HCT116 (cell line): ENCODE measurements at regions not wholly inside any gene's neighbourhood (a gene's known extent, or its start where the extent isn't known, plus 50 kb on each side); places are given as distances from the start of the nearest gene placed in this dataset.

ENCODE experiments used
- ATAC-seq: fragments of 200-7000 bp; cut with Tn5 transposase; 2 replicates; pipeline ENCODE4 v1.9.1; 2020; ENCODE audit warnings: mild to moderate bottlenecking, moderate library complexity
- BruUV-seq: library from RNA; stranded (reverse); fragments of 400-500 nt; replicated peaks from 2 replicates; lab custom pipeline; 2021; lab: Mats Ljungman, UMichigan
- CTCF ChIA-PET: fragments of 300-600 bp; sonication (Branson Sonifier 250); formaldehyde crosslinking; loops from one replicate; lab custom pipeline; 2021; ENCODE audit warnings: antibody characterized with exemption; lab: Charles Lee
- POLR2A ChIA-PET: fragments of 300-600, 350-600 bp; sonication (Branson Sonifier 250); formaldehyde crosslinking; loops from one replicate; lab custom pipeline; 2021; ENCODE audit warnings: antibody characterized with exemption; lab: Charles Lee
- RAD21 ChIA-PET, 2 experiments: fragments of 300-600 bp; sonication (Branson Sonifier 250); formaldehyde crosslinking; loops; one replicate each; lab custom pipeline; 2023; ENCODE audit warnings: low total read pairs in 2 of 2; ENCODE audit not compliant: uncharacterized antibody in 2 of 2, unreplicated experiment in 2 of 2, low non-redundant PET in 1 of 2; lab: Charles Lee
- DNase-seq: peaks from one replicate; pipeline ENCODE4 v3.0.0-alpha.2; 2010; ENCODE audit warnings: low read depth, low spot score
- H2AFZ ChIP-seq: fragments of 200-600 bp; shearing (Covaris generic), sonication (generic); 2 replicates; pipeline ENCODE4 v1.6.1; 2017; ENCODE audit warnings: low read depth, mixed run types, mixed read lengths, antibody characterized with exemption, low read length; ENCODE audit not compliant: poor library complexity, severe bottlenecking
- H3K27ac ChIP-seq: 2 replicates; pipeline ENCODE4 v1.5.1; 2012; ENCODE audit warnings: low read depth, low read length
- H3K27me3 ChIP-seq: fragments of 200-600 bp; sonication (generic); 2 replicates; pipeline ENCODE4 v1.6.1; 2016; ENCODE audit warnings: mixed run types, low read length, mixed read lengths; ENCODE audit not compliant: insufficient read depth
- H3K36me3 ChIP-seq, 2 experiments: fragments of 200-500 bp in 1 of 2; fragments of 200-600 bp in 1 of 2; sonication (Bioruptor generic) in 1 of 2; sonication (generic) in 1 of 2; 2 replicates each; pipeline versions ENCODE4 v1.5.1 to v1.6.1; 2014 to 2016; ENCODE audit warnings: low read length in 2 of 2, inconsistent platforms in 1 of 2, mixed read lengths in 1 of 2, mixed run types in 1 of 2; ENCODE audit not compliant: insufficient read depth in 2 of 2, control insufficient read depth in 1 of 2
- H3K4me1 ChIP-seq, 2 experiments: fragments of 200-600 bp in 1 of 2; sonication (generic) in 1 of 2; 2 replicates each; pipeline versions ENCODE4 v1.5.1 to v1.6.1; 2012 to 2017; ENCODE audit warnings: low read length in 2 of 2, inconsistent platforms in 1 of 2, mild to moderate bottlenecking in 1 of 2, mixed read lengths in 1 of 2, mixed run types in 1 of 2, moderate library complexity in 1 of 2; ENCODE audit not compliant: insufficient read depth in 2 of 2, control insufficient read depth in 1 of 2
- H3K4me2 ChIP-seq: fragments of 200-600 bp; sonication (generic); 2 replicates; pipeline ENCODE4 v1.6.1; 2017; ENCODE audit warnings: mixed run types, low read length, mixed read lengths
- H3K4me3 ChIP-seq, 2 experiments: fragments of 200-600 bp in 1 of 2; sonication (generic) in 1 of 2; replicated peaks in 1 of 2; 2 replicates each; pipeline ENCODE4 v1.5.1; 2011 to 2016; ENCODE audit warnings: low read length in 2 of 2, control low read depth in 1 of 2, low read depth in 1 of 2, mild to moderate bottlenecking in 1 of 2, mixed read lengths in 1 of 2, mixed run types in 1 of 2
- H3K79me2 ChIP-seq: fragments of 200-600 bp; sonication (generic); 2 replicates; pipeline ENCODE4 v1.6.1; 2017; ENCODE audit warnings: mild to moderate bottlenecking, mixed run types, low read length, moderate library complexity, mixed read lengths; ENCODE audit not compliant: insufficient read depth
- H3K9ac ChIP-seq: fragments of 200-600 bp; sonication (generic); 2 replicates; pipeline ENCODE4 v1.6.1; 2016; ENCODE audit warnings: low read length, mixed read lengths
- H3K9me2 ChIP-seq: fragments of 200-600 bp; sonication (generic), shearing (Covaris generic); 2 replicates; pipeline ENCODE4 v1.6.1; 2017; ENCODE audit warnings: mixed run types, mild to moderate bottlenecking, moderate library complexity; ENCODE audit not compliant: insufficient read depth
- H3K9me3 ChIP-seq, 2 experiments: fragments of 200-500 bp in 1 of 2; fragments of 200-600 bp in 1 of 2; sonication (Bioruptor generic) in 1 of 2; sonication (generic) in 1 of 2; 2 replicates each; pipeline ENCODE4 v1.6.1; 2014 to 2017; ENCODE audit warnings: low read length in 2 of 2, mixed read lengths in 2 of 2, inconsistent platforms in 1 of 2, low read depth in 1 of 2, mild to moderate bottlenecking in 1 of 2, mixed run types in 1 of 2, moderate library complexity in 1 of 2; ENCODE audit not compliant: control insufficient read depth in 1 of 2, insufficient read depth in 1 of 2
- H4K20me1 ChIP-seq: fragments of 200-600 bp; sonication (generic), shearing (Covaris generic); 2 replicates; pipeline ENCODE4 v1.6.1; 2017; ENCODE audit warnings: mixed run types, mild to moderate bottlenecking, moderate library complexity; ENCODE audit not compliant: insufficient read depth
- CBX3 ChIP-seq: IDR thresholded peaks from 2 replicates; pipeline ENCODE4 v1.6.1; 2012; ENCODE audit warnings: low read depth
- CEBPB ChIP-seq: IDR thresholded peaks from 2 replicates; pipeline ENCODE4 v1.6.1; 2012; ENCODE audit warnings: low read depth
- CTCF ChIP-seq, 3 experiments: fragments of 200-600 bp in 1 of 3; sonication (generic) in 1 of 3; IDR thresholded peaks in 2 of 3; conservative IDR thresholded peaks in 1 of 3; 2 replicates each; pipeline ENCODE4 v1.5.1; 2012 to 2017; ENCODE audit warnings: low read depth in 2 of 3, low read length in 2 of 3, antibody characterized with exemption in 1 of 3, borderline replicate concordance in 1 of 3, control low read depth in 1 of 3, mild to moderate bottlenecking in 1 of 3, mixed read lengths in 1 of 3, mixed run types in 1 of 3, moderate library complexity in 1 of 3; ENCODE audit not compliant: insufficient read depth in 1 of 3
- EGR1 ChIP-seq: IDR thresholded peaks from 2 replicates; pipeline ENCODE4 v1.6.1; 2012; ENCODE audit warnings: low read depth
- ELF1 ChIP-seq: IDR thresholded peaks from 2 replicates; pipeline ENCODE4 v1.6.1; 2012; ENCODE audit warnings: low read depth, borderline replicate concordance
- EZH2 ChIP-seq: fragments of 200-600 bp; sonication (generic); IDR thresholded peaks from 2 replicates; pipeline ENCODE4 v1.6.1; 2017; ENCODE audit warnings: antibody characterized with exemption, mixed run types
- EZH2phosphoT487 ChIP-seq: fragments of 200-600 bp; IDR thresholded peaks from 2 replicates; pipeline ENCODE4 v1.6.1; 2018; ENCODE audit warnings: antibody characterized with exemption, borderline replicate concordance
- FOSL1 ChIP-seq: IDR thresholded peaks from 2 replicates; pipeline ENCODE4 v1.6.1; 2012; ENCODE audit warnings: low read depth
- MAX ChIP-seq: IDR thresholded peaks from 2 replicates; pipeline ENCODE4 v1.6.1; 2012
- POLR2A ChIP-seq: IDR thresholded peaks from 2 replicates; pipeline ENCODE4 v1.7.0; 2011; ENCODE audit warnings: borderline replicate concordance; ENCODE audit not compliant: insufficient read depth, insufficient read length; ENCODE audit errors: extremely low read depth
- SIN3A ChIP-seq: IDR thresholded peaks from 2 replicates; pipeline ENCODE4 v1.6.1; 2012; ENCODE audit warnings: low read depth
- SP1 ChIP-seq: IDR thresholded peaks from 2 replicates; pipeline ENCODE4 v1.6.1; 2012; ENCODE audit warnings: low read depth
- SRF ChIP-seq: IDR thresholded peaks from 2 replicates; pipeline ENCODE4 v1.6.1; 2012; ENCODE audit warnings: low read depth
- YY1 ChIP-seq: IDR thresholded peaks from 2 replicates; pipeline ENCODE4 v1.6.1; 2011; ENCODE audit warnings: low read length, low read depth, moderate library complexity, mild to moderate bottlenecking; ENCODE audit not compliant: insufficient replicate concordance; ENCODE audit errors: extremely low read depth
- ZFX ChIP-seq: fragments of 450-650 bp; IDR thresholded peaks from 2 replicates; pipeline ENCODE4 v1.6.1; 2017
- ZNF274 ChIP-seq: fragments of 200-500 bp; sonication (Bioruptor generic); IDR thresholded peaks from 2 replicates; pipeline ENCODE4 v1.6.1; 2014; ENCODE audit warnings: mild to moderate bottlenecking, low read depth, low read length, inconsistent platforms
- intact Hi-C: fragments of 100-400 bp; cut with micrococcal nuclease; formaldehyde crosslinking; loops from 2 replicates; pipeline ENCODE4 v1.10.0; 2022

GRCh38 chr12:125804660-125805059, 739.4 kb downstream of the AACS start:
- DNase-seq = no peak
- ChIA-PET RAD21 (no interaction called here), POLR2A (no interaction called here), CTCF (no interaction called here)
- H3K4me2 ChIP-seq = no peak overlapping the region
- TF ChIP-seq MAX (no peak), FOSL1 (no peak), CEBPB (no peak), ZNF274 (no peak)
- H3K9ac ChIP-seq = no peak overlapping the region
- no peaks in the 10 kb centered on the region for H3K79me2 ChIP-seq
- no peaks in the 10 kb centered on the region for H4K20me1 ChIP-seq
- no peak overlapping the region for H3K4me3 ChIP-seq
- ATAC-seq = no peak
- H2AFZ ChIP-seq = no peak overlapping the region
- no peaks in the 10 kb centered on the region for H3K36me3 ChIP-seq
- BruUV-seq = no TSS peak
- no peaks in the 10 kb centered on the region for H3K4me1 ChIP-seq
- no peaks in the 10 kb centered on the region for H3K9me2 ChIP-seq
- no peaks in the 10 kb centered on the region for H3K27me3 ChIP-seq
- no peak overlapping the region for H3K27ac ChIP-seq
- no peaks in the 10 kb centered on the region; a peak in 2 of 4 replicates for H3K9me3 ChIP-seq
- intact Hi-C loops = no loop called here

GRCh38 chr12:125824276-125824675, 759.0 kb downstream of the AACS start:
- no peaks in the 10 kb centered on the region for H3K79me2 ChIP-seq
- no peak overlapping the region for H3K4me2 ChIP-seq
- H2AFZ ChIP-seq = no peak overlapping the region
- H3K9me3 ChIP-seq = peaks cover 7 to 15% of the 10 kb centered on the region in 2 experiments; a peak in 2 of 4 replicates
- no peak for ATAC-seq
- no peaks in the 10 kb centered on the region for H4K20me1 ChIP-seq
- intact Hi-C loops = no loop called here
- POLR2A ChIA-PET = no interaction called here
- no peak for DNase-seq
- H3K4me3 ChIP-seq = no peak overlapping the region
- H3K4me1 ChIP-seq = no peaks in the 10 kb centered on the region
- no peaks in the 10 kb centered on the region for H3K27me3 ChIP-seq
- H3K9me2 ChIP-seq = no peaks in the 10 kb centered on the region
- BruUV-seq = no TSS peak
- no peak overlapping the region for H3K9ac ChIP-seq
- CTCF ChIA-PET = no interaction called here
- H3K36me3 ChIP-seq = no peaks in the 10 kb centered on the region
- TF ChIP-seq ZFX = no peak
- no peak for TF ChIP-seq EZH2phosphoT487
- no peak for TF ChIP-seq SIN3A
- TF ChIP-seq EGR1 = no peak
- no peak for TF ChIP-seq POLR2A
- no peak for TF ChIP-seq ELF1
- TF ChIP-seq ZNF274 = no peak
- TF ChIP-seq SRF = no peak
- TF ChIP-seq SP1 = no peak
- TF ChIP-seq CEBPB = no peak
- no peak for TF ChIP-seq FOSL1
- TF ChIP-seq EZH2 = no peak
- TF ChIP-seq CTCF (IDR thresholded peaks at IDR 0.05 in 2 of 3, conservative IDR thresholded peaks at IDR 0.05 in 1 of 3; ENCODE audit: borderline replicate concordance in 1 of 3, insufficient read depth in 1 of 3, low read depth in 2 of 3, low read length in 2 of 3) = no peak
- no peak for TF ChIP-seq YY1
- TF ChIP-seq MAX = no peak
- no peak for TF ChIP-seq CBX3
- RAD21 ChIA-PET = no interaction called here
- H3K27ac ChIP-seq = no peak overlapping the region
